Astrocyte of the spinal cord (primary cell): ENCODE measurements at regions not wholly inside any gene's neighbourhood (a gene's known extent, or its start where the extent isn't known, plus 50 kb on each side); places are given as distances from the start of the nearest gene placed in this dataset.

Experiments used
- DNase-seq: peaks from one replicate; pipeline ENCODE4 v3.0.0; 2011; ENCODE audit warnings: low read depth, low spot score
- H3K4me3 ChIP-seq: 2 replicates; pipeline ENCODE4 v1.5.1; 2011; ENCODE audit warnings: low read depth, mild to moderate bottlenecking, low read length, moderate library complexity
- in situ Hi-C: cut with HindIII; loops from 2 replicates; pipeline ENCODE4 v1.10.0; 2017; ENCODE audit warnings: low sequenced_read_pairs
- TF ChIP-seq, protein P1 (sequence below): IDR thresholded peaks from 2 replicates; pipeline ENCODE4 v1.5.1; 2012; ENCODE audit warnings: low read depth, mild to moderate bottlenecking, low read length, inconsistent platforms

DNA sequence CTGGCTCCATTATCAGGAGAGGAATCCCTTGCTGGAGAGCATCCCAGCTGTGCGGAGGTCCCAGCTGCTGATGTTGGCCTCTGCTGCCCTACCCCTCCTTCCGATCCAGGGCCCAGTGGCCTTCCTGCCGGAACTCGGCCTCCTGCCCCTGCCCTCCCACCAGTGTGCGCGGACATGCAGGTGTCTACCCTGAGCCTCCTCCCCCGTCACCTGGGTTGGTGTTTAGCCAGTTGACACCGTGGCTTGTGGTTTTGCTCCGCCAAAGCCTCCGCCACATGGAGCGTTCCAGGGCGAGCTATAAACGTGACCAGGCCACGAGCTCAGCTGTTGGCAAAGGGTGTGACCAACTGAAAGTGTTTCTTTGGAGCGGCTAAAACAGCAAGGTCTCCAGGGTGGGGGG, 1104.3 kb downstream of the BCL11B start:
- no peak for DNase-seq
- TF ChIP-seq, protein P1, sequence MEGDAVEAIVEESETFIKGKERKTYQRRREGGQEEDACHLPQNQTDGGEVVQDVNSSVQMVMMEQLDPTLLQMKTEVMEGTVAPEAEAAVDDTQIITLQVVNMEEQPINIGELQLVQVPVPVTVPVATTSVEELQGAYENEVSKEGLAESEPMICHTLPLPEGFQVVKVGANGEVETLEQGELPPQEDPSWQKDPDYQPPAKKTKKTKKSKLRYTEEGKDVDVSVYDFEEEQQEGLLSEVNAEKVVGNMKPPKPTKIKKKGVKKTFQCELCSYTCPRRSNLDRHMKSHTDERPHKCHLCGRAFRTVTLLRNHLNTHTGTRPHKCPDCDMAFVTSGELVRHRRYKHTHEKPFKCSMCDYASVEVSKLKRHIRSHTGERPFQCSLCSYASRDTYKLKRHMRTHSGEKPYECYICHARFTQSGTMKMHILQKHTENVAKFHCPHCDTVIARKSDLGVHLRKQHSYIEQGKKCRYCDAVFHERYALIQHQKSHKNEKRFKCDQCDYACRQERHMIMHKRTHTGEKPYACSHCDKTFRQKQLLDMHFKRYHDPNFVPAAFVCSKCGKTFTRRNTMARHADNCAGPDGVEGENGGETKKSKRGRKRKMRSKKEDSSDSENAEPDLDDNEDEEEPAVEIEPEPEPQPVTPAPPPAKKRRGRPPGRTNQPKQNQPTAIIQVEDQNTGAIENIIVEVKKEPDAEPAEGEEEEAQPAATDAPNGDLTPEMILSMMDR = no peak
- in situ Hi-C loops = no loop called here
- no peak overlapping the region for H3K4me3 ChIP-seq

DNA sequence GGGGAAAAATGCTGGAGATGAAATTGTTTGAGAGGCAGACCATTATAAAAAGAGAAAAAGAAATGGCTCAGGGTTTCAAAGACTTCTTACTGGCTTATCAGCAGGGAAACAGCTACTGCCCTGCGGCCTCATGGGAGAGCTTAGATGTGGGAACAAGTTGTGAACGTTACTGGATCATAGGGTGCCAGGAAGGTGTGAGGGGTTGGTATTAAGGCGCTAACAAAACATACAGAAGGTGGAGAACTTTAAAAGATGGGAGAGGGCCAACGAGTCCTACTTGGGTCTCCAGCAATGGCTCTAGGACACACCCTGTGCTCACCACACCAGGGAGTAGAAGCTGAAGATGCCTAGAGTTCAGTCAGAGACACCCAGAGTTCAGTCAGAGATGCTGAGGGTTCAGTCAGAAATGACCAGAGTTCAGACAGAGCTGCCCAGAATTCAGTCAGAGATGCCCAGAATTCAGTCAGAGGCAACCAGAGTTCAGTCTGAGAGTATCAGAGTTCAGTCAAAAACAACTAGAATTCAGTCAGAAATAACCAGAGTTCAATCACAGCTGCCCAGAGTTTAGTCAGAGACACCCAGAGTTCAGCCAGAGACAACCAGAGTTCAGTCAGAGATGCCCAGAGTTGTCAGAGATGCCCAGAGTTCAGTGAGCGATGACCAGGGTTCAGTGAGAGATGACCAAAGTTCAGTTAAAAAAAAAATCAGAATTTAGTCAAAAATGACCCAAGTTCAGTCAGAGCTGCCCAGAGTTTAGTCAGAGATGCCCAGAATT, 1103.6 kb downstream of the BCL11B start:
- TF ChIP-seq, protein P1 = no peak
- in situ Hi-C loops = no loop called here
- no peak for DNase-seq
- H3K4me3 ChIP-seq = no peak overlapping the region

DNA sequence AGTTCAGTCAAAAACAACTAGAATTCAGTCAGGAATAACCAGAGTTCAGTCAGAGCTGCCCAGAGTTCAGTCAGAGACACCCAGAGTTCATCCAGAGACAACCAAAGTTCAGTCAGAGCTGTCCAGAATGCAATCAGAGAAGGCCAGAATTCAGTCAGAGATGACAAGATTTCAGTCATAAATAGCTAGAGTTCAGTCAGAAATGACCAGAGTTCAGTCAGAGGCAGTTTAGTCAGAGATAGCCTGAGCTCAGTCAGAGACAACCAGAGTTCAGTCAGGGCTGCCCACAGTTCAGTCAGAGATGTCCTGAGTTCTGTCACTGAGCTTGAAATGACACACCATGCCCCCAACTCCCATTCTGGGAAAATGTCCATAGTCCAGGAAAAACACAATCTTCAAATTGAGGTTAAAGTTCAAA, 1102.8 kb downstream of the BCL11B start:
- no peak for DNase-seq
- in situ Hi-C loops = no loop called here
- no peak overlapping the region for H3K4me3 ChIP-seq
- TF ChIP-seq, protein P1 = no peak

DNA sequence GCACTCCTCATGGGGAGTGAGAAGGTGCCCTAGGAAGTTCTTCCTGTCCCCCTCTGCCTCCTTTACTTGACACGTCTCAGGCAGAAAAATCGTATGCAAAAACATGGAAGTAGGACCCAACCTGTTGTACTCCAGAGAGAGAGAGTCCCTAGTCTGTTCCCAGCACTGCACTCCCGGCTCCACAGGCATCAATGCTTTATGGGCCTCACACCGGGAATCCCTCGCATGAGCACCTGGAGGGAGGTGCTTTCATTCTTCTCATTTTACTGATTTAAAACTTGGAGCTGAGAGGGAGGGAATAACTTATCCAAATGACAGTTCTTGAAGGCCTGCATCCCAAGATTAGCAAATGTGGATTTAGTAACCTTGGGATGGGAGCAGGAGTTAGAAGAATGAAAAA, 1101.4 kb downstream of the BCL11B start:
- no peak overlapping the region for H3K4me3 ChIP-seq
- in situ Hi-C loops = no loop called here
- no peak for DNase-seq
- TF ChIP-seq, protein P1 = no peak

DNA sequence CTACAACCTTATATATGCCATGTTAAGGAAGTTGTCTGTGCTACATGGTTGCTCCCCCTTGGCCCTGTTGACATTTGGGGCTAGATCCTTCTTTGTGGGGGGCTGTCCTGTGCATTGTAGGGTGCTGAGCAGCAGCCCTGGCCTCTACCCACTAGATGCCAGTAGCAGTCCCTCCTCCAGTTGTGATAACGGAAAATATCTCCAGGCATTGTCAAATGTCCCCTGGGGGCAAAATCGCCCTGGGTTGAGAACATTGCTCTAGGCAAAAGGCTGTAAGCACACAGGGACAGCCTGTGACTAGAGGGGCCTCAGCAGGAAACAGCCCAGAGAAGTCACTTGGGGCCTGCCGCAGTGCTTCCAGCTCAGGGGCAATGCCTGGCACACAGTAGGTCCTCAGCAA, 1100.3 kb downstream of the BCL11B start:
- TF ChIP-seq, protein P1 = no peak
- H3K4me3 ChIP-seq = no peak overlapping the region
- DNase-seq = no peak
- in situ Hi-C loops = no loop called here

DNA sequence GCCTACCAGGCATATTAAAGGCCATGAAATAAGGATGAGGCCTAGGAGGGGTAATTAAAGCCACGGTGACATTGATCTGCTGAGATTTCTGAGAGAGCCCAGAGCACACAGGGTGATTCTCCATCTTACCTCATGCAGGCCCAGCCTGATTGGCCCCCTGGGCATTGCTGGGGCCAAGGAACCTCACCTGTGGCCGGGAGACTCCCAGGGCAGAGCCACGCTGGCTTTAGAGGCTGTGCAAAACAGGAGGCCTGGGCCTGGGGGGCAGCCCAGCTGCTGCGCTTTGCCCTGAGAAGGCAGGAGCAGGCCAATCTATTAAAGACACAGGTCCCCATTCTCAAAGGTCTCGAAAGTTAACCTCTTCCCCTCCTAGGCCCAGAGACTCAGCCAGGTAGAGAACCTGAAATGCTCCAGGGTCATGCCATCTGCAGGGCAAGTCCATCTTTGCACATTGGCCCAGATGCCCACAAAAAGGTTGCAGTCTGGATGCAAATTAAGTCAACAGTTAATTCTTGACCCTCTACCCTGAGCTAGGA, 1099.7 kb downstream of the BCL11B start:
- in situ Hi-C loops = no loop called here

More for the DNA sequence above, 1099.7 kb downstream of the BCL11B start:
- H3K4me3 ChIP-seq = no peak overlapping the region
- TF ChIP-seq, protein P1 = no peak
- DNase-seq = no peak
